ENCODE measurements at regions not wholly inside any gene's neighbourhood (a gene's known extent, or its start where the extent isn't known, plus 50 kb on each side); places are given as distances from the start of the nearest gene placed in this dataset.

GRCh38 chr11:129273322-129273721 lies 81.2 kb upstream of the ARHGAP32 start (continued):
- TF ChIP-seq SIN3A (conservative IDR thresholded peaks at IDR 0.05 in 1 of 2, IDR thresholded peaks at IDR 0.05 in 1 of 2; ENCODE audit: low read depth in 1 of 2, low read length in 2 of 2) (no peak), SIRT6 (IDR thresholded peaks at IDR 0.05; ENCODE audit: low read length) (no peak), SP4 (IDR thresholded peaks at IDR 0.05; ENCODE audit: low read length) (no peak)

All from H1 (cell line).